WTC11 (cell line): ENCODE measurements at regions not wholly inside any gene's neighbourhood (a gene's known extent, or its start where the extent isn't known, plus 50 kb on each side); places are given as distances from the start of the nearest gene placed in this dataset.

Source experiments
- ATAC-seq: fragments of 200-7000 bp; cut with Tn5 transposase; 2 replicates; pipeline ENCODE4 v1.10.0; 2021; ENCODE audit warnings: mild to moderate bottlenecking, moderate library complexity
- CTCF ChIA-PET: fragments of 300-600 bp; sonication (Branson Sonifier 250); formaldehyde crosslinking; loops from one replicate; lab custom pipeline; 2021; ENCODE audit warnings: antibody characterized with exemption; lab: Charles Lee
- POLR2A ChIA-PET: fragments of 350-600 bp; sonication (Branson Sonifier 250); formaldehyde crosslinking; loops from one replicate; lab custom pipeline; 2021; ENCODE audit warnings: antibody characterized with exemption; lab: Charles Lee
- DNase-seq: peaks from one replicate; pipeline ENCODE4 v3.0.0; 2021; ENCODE audit warnings: low spot score
- H3K27ac Mint-ChIP-seq: 2 replicates; pipeline ENCODE4 v1.8.0; 2021; ENCODE audit warnings: mixed read lengths
- H3K27me3 Mint-ChIP-seq: 2 replicates; pipeline ENCODE4 v1.8.0; 2021; ENCODE audit warnings: low read depth, mild to moderate bottlenecking, moderate library complexity, mixed read lengths
- H3K36me3 Mint-ChIP-seq: 2 replicates; pipeline ENCODE4 v1.8.0; 2021; ENCODE audit warnings: mixed read lengths
- H3K4me1 Mint-ChIP-seq: 2 replicates; pipeline ENCODE4 v1.8.0; 2022; ENCODE audit warnings: mixed read lengths
- H3K4me3 Mint-ChIP-seq: 2 replicates; pipeline ENCODE4 v1.8.0; 2021; ENCODE audit warnings: mild to moderate bottlenecking, moderate library complexity, mixed read lengths
- H3K9me3 Mint-ChIP-seq: 2 replicates; pipeline ENCODE4 v1.8.0; 2021; ENCODE audit warnings: mixed read lengths
- AR ChIP-seq: fragments of 250-450 bp; sonication (Bioruptor Pico); IDR thresholded peaks from 2 replicates; pipeline ENCODE4 v1.9.0; 2021; ENCODE audit warnings: mild to moderate bottlenecking
- CDX4 ChIP-seq: fragments of 250-450 bp; sonication (Bioruptor Pico); IDR thresholded peaks from 2 replicates; pipeline ENCODE4 v1.9.0; 2021; ENCODE audit warnings: moderate library complexity, mild to moderate bottlenecking, inconsistent platforms, borderline replicate concordance
- E2F4 ChIP-seq: sonication (generic); formaldehyde crosslinking; IDR thresholded peaks from 2 replicates; pipeline ENCODE4 v1.8.1; 2022; ENCODE audit warnings: low read depth, mild to moderate bottlenecking, moderate library complexity, missing genetic modification reagents, borderline replicate concordance
- ELF4 ChIP-seq: sonication (generic); formaldehyde crosslinking; IDR thresholded peaks from 2 replicates; pipeline ENCODE4 v1.8.1; 2022; ENCODE audit warnings: low read depth, mild to moderate bottlenecking, moderate library complexity, missing genetic modification reagents
- GABPB1 ChIP-seq: sonication (generic); formaldehyde crosslinking; IDR thresholded peaks from 2 replicates; pipeline ENCODE4 v1.8.1; 2023; ENCODE audit warnings: mild to moderate bottlenecking, missing genetic modification reagents
- NFATC4 ChIP-seq: fragments of 250-450 bp; sonication (Bioruptor Pico); IDR thresholded peaks from 2 replicates; pipeline ENCODE4 v1.9.0; 2021; ENCODE audit warnings: mild to moderate bottlenecking
- NFYB ChIP-seq: sonication (generic); formaldehyde crosslinking; conservative IDR thresholded peaks from 2 replicates; pipeline ENCODE4 v1.8.0; 2022; ENCODE audit warnings: low read depth, missing genetic modification reagents
- NR3C1 ChIP-seq: sonication (generic); formaldehyde crosslinking; conservative IDR thresholded peaks from 2 replicates; pipeline ENCODE4 v1.8.1; 2023; ENCODE audit warnings: low read depth, mild to moderate bottlenecking, missing genetic modification reagents
- PRRX2 ChIP-seq: fragments of 250-450 bp; sonication (Bioruptor Pico); IDR thresholded peaks from 2 replicates; pipeline ENCODE4 v1.8.0; 2021; ENCODE audit warnings: mild to moderate bottlenecking
- SMAD4 ChIP-seq: sonication (generic); formaldehyde crosslinking; IDR thresholded peaks from 2 replicates; pipeline ENCODE4 v1.8.0; 2022; ENCODE audit warnings: mild to moderate bottlenecking, missing genetic modification reagents
- TEAD1 ChIP-seq: sonication (generic); formaldehyde crosslinking; IDR thresholded peaks from 2 replicates; pipeline ENCODE4 v1.8.0; 2022; ENCODE audit warnings: mild to moderate bottlenecking, missing genetic modification reagents
- ZNF121 ChIP-seq: sonication (generic); formaldehyde crosslinking; IDR thresholded peaks from 2 replicates; pipeline ENCODE4 v1.8.0; 2023; ENCODE audit warnings: missing genetic modification reagents
- ZNF219 ChIP-seq: sonication (generic); formaldehyde crosslinking; IDR thresholded peaks from 2 replicates; pipeline ENCODE4 v1.8.0; 2023; ENCODE audit warnings: missing genetic modification reagents, mild to moderate bottlenecking, borderline replicate concordance
- TF ChIP-seq, protein P1 (sequence below): sonication (generic); formaldehyde crosslinking; IDR thresholded peaks from 2 replicates; pipeline ENCODE4 v1.8.0; 2023; ENCODE audit warnings: missing genetic modification reagents, mild to moderate bottlenecking, borderline replicate concordance
- TF ChIP-seq, protein P2 (sequence below): sonication (generic); formaldehyde crosslinking; IDR thresholded peaks from 2 replicates; pipeline ENCODE4 v1.8.0; 2022; ENCODE audit warnings: mild to moderate bottlenecking, missing genetic modification reagents
- TF ChIP-seq, protein P3 (sequence below): sonication (generic); formaldehyde crosslinking; IDR thresholded peaks from 2 replicates; pipeline ENCODE4 v1.8.1; 2023; ENCODE audit warnings: mild to moderate bottlenecking, missing genetic modification reagents, moderate library complexity
- TF ChIP-seq, protein P4 (sequence below): sonication (generic); formaldehyde crosslinking; IDR thresholded peaks from 2 replicates; pipeline ENCODE4 v1.8.1; 2022; ENCODE audit warnings: missing genetic modification reagents, borderline replicate concordance

GRCh38 chr18:8937160-8938094, 165.1 kb upstream of the NDUFV2 start (continued):
- TF ChIP-seq, protein P1, sequence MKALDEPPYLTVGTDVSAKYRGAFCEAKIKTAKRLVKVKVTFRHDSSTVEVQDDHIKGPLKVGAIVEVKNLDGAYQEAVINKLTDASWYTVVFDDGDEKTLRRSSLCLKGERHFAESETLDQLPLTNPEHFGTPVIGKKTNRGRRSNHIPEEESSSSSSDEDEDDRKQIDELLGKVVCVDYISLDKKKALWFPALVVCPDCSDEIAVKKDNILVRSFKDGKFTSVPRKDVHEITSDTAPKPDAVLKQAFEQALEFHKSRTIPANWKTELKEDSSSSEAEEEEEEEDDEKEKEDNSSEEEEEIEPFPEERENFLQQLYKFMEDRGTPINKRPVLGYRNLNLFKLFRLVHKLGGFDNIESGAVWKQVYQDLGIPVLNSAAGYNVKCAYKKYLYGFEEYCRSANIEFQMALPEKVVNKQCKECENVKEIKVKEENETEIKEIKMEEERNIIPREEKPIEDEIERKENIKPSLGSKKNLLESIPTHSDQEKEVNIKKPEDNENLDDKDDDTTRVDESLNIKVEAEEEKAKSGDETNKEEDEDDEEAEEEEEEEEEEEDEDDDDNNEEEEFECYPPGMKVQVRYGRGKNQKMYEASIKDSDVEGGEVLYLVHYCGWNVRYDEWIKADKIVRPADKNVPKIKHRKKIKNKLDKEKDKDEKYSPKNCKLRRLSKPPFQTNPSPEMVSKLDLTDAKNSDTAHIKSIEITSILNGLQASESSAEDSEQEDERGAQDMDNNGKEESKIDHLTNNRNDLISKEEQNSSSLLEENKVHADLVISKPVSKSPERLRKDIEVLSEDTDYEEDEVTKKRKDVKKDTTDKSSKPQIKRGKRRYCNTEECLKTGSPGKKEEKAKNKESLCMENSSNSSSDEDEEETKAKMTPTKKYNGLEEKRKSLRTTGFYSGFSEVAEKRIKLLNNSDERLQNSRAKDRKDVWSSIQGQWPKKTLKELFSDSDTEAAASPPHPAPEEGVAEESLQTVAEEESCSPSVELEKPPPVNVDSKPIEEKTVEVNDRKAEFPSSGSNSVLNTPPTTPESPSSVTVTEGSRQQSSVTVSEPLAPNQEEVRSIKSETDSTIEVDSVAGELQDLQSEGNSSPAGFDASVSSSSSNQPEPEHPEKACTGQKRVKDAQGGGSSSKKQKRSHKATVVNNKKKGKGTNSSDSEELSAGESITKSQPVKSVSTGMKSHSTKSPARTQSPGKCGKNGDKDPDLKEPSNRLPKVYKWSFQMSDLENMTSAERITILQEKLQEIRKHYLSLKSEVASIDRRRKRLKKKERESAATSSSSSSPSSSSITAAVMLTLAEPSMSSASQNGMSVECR (CRISPR knock-in tag): no peak
- TF ChIP-seq E2F4 (CRISPR knock-in tag) (no peak), CDX4 (CRISPR knock-in tag) (no peak), ZNF121 (CRISPR knock-in tag) (no peak), ZNF219 (CRISPR knock-in tag) (no peak), SMAD4 (CRISPR knock-in tag) (no peak), TEAD1 (CRISPR knock-in tag) (0 out of 2 replicates have a peak, but pooled peaks have one; percentile 12)

DNA sequence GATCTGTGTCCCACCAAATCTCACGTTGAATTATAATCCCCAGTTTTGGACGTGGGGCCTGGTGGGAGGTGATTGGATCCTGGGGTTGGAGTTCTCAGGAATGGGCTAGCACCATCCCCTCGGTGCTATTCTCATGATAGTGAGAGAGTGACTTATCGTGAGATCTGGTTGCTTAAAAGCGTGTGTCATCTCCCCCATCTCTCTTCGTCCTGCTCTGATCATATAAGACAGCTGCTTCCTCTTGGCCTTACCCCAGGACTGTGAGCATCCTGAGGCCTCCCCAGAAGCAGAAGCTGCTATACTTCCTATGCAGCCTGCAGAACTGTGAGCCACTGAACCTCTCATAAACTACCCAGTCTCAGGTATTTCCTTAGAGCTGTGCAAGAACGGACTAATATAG, 163.7 kb upstream of the NDUFV2 start:
- CTCF ChIA-PET: interaction anchor here (0.6 kb wide), 1 partner anchor 706 kb away, joined by 3 read pairs; no protein-coding TSS in a partner anchor
- peak overlapping the region; percentile 80 for H3K27ac Mint-ChIP-seq

More for the DNA sequence above, 163.7 kb upstream of the NDUFV2 start:
- DNase-seq (no peak), ATAC-seq (no peak)
- TF ChIP-seq GABPB1 (CRISPR knock-in tag) (no peak), PRRX2 (CRISPR knock-in tag) (no peak), NR3C1 (CRISPR knock-in tag) (no peak), NFYB (CRISPR knock-in tag) (no peak), ELF4 (CRISPR knock-in tag) (no peak), NFATC4 (CRISPR knock-in tag) (no peak), AR (CRISPR knock-in tag) (no peak)
- TF ChIP-seq, protein P2, sequence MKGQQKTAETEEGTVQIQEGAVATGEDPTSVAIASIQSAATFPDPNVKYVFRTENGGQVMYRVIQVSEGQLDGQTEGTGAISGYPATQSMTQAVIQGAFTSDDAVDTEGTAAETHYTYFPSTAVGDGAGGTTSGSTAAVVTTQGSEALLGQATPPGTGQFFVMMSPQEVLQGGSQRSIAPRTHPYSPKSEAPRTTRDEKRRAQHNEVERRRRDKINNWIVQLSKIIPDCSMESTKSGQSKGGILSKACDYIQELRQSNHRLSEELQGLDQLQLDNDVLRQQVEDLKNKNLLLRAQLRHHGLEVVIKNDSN (CRISPR knock-in tag): no peak
- TF ChIP-seq, protein P1 (CRISPR knock-in tag): no peak
- TF ChIP-seq, protein P3, sequence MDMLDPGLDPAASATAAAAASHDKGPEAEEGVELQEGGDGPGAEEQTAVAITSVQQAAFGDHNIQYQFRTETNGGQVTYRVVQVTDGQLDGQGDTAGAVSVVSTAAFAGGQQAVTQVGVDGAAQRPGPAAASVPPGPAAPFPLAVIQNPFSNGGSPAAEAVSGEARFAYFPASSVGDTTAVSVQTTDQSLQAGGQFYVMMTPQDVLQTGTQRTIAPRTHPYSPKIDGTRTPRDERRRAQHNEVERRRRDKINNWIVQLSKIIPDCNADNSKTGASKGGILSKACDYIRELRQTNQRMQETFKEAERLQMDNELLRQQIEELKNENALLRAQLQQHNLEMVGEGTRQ: no peak
- TF ChIP-seq, protein P4, sequence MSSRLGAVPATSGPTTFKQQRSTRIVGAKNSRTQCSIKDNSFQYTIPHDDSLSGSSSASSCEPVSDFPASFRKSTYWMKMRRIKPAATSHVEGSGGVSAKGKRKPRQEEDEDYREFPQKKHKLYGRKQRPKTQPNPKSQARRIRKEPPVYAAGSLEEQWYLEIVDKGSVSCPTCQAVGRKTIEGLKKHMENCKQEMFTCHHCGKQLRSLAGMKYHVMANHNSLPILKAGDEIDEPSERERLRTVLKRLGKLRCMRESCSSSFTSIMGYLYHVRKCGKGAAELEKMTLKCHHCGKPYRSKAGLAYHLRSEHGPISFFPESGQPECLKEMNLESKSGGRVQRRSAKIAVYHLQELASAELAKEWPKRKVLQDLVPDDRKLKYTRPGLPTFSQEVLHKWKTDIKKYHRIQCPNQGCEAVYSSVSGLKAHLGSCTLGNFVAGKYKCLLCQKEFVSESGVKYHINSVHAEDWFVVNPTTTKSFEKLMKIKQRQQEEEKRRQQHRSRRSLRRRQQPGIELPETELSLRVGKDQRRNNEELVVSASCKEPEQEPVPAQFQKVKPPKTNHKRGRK (CRISPR knock-in tag): no peak
- POLR2A ChIA-PET: no interaction called here
- peaks cover 10% of the 10 kb centered on the region for H3K36me3 Mint-ChIP-seq
- peaks cover 3% of the 10 kb centered on the region; the same call in 1 of the 2 replicates for H3K27me3 Mint-ChIP-seq
- peaks cover 13% of the 10 kb centered on the region for H3K9me3 Mint-ChIP-seq
- peaks cover 61% of the 10 kb centered on the region for H3K4me1 Mint-ChIP-seq
- no peak overlapping the region for H3K4me3 Mint-ChIP-seq
